Kidney (tissue), 13 donors: ENCODE measurements at regions not wholly inside any gene's neighbourhood (a gene's known extent, or its start where the extent isn't known, plus 50 kb on each side); places are given as distances from the start of the nearest gene placed in this dataset.

Experiments used
- DNase-seq, 5 donors: peaks; one replicate each; pipeline ENCODE4 v3.0.0-alpha.2; 2013 to 2020
- FAIRE-seq: peaks from 2 replicates; lab custom pipeline; 2012; peaks lifted over from hg19 to GRCh38; lab: Jason Lieb, UNC
- H3K27ac ChIP-seq, 2 donors: one replicate each; pipeline ENCODE4 v1.7.0; 2013; ENCODE audit warnings: low read depth in 2 of 2, low read length in 2 of 2, inconsistent platforms in 1 of 2
- H3K27me3 ChIP-seq: one replicate; pipeline ENCODE4 v1.7.1; 2013; ENCODE audit warnings: low read length, inconsistent platforms; ENCODE audit not compliant: control insufficient read depth, insufficient read depth
- H3K36me3 ChIP-seq, 3 donors: one replicate each; pipeline versions ENCODE4 v1.7.0 to v1.7.1; 2013; ENCODE audit warnings: low read length in 3 of 3, control low read depth in 1 of 3, inconsistent platforms in 1 of 3; ENCODE audit not compliant: insufficient read depth in 3 of 3, control insufficient read depth in 2 of 3
- H3K4me1 ChIP-seq, 3 donors: one replicate each; pipeline versions ENCODE4 v1.7.0 to v1.7.1; 2013; ENCODE audit warnings: low read length in 3 of 3, inconsistent platforms in 1 of 3, low read depth in 1 of 3; ENCODE audit not compliant: control insufficient read depth in 2 of 3, insufficient read depth in 2 of 3
- H3K4me3 ChIP-seq, 3 donors: one replicate each; pipeline versions ENCODE4 v1.7.0 to v1.8.1; 2013; ENCODE audit warnings: low read length in 3 of 3, control low read depth in 1 of 3, inconsistent platforms in 1 of 3
- H3K9ac ChIP-seq, 3 donors: one replicate each; pipeline versions ENCODE4 v1.7.0 to v1.7.1; 2013; ENCODE audit warnings: low read length in 3 of 3, control low read depth in 1 of 3, inconsistent platforms in 1 of 3
- H3K9me3 ChIP-seq, 3 donors: one replicate each; pipeline versions ENCODE4 v1.7.0 to v1.7.1; 2013; ENCODE audit warnings: low read length in 3 of 3, control low read depth in 1 of 3, inconsistent platforms in 1 of 3; ENCODE audit not compliant: control insufficient read depth in 2 of 3, insufficient read depth in 1 of 3
- intact Hi-C: fragments of 100-400 bp; cut with DNase I; formaldehyde crosslinking; loops from one replicate; pipeline ENCODE4 v1.11.1; 2022
- TF ChIP-seq, protein P1 (sequence below): IDR thresholded peaks from 3 replicates; pipeline ENCODE4 v1.5.1; 2012; ENCODE audit warnings: mild to moderate bottlenecking, moderate library complexity, borderline replicate concordance; ENCODE audit not compliant: insufficient read depth; ENCODE audit errors: extremely low read depth
- donor health status: control.
- donor health status: control.
- donor health status: control.
- donor health status: control.
- donor health status: control.
- donor health status: DM: yes; HTN: yes; CAD: no.
- donor health status: Normal renal cell carcinoma (clear cell type).

DNA sequence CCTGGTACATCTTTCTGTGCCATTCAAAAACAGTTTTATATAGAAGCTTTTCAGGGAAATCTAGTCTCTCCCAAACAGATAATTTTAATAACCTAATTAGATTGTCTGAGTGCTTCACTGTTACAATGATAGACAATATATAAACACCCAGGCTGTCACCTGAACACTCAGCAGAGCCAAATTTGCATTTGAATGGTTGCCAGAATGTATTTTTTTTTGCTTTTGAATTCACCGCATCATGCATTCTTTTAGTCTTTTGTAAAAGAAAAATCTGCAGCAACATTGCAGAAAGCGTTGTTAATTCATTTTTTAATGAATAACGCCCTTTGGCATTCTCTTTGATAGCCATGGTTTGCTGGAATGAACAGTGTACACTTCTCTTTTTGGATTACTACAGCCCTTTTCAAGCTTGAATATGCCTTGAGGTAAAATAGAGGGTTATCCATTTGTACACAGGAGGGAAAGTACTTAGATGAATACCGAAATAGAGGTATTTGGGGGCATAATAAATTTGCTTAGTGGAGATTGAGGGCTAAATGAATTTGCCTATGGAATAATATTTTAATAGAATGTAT lies 175.0 kb upstream of the EPHA5 start:
- TF ChIP-seq, protein P1, sequence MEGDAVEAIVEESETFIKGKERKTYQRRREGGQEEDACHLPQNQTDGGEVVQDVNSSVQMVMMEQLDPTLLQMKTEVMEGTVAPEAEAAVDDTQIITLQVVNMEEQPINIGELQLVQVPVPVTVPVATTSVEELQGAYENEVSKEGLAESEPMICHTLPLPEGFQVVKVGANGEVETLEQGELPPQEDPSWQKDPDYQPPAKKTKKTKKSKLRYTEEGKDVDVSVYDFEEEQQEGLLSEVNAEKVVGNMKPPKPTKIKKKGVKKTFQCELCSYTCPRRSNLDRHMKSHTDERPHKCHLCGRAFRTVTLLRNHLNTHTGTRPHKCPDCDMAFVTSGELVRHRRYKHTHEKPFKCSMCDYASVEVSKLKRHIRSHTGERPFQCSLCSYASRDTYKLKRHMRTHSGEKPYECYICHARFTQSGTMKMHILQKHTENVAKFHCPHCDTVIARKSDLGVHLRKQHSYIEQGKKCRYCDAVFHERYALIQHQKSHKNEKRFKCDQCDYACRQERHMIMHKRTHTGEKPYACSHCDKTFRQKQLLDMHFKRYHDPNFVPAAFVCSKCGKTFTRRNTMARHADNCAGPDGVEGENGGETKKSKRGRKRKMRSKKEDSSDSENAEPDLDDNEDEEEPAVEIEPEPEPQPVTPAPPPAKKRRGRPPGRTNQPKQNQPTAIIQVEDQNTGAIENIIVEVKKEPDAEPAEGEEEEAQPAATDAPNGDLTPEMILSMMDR, result no peak
- FAIRE-seq (no peak), DNase-seq (no peak)
- no peaks in the 10 kb centered on the region for H3K4me1 ChIP-seq
- H3K9ac ChIP-seq, result no peak overlapping the region
- no peak overlapping the region for H3K4me3 ChIP-seq
- no peaks in the 10 kb centered on the region for H3K9me3 ChIP-seq
- no peaks in the 10 kb centered on the region for H3K27me3 ChIP-seq
- H3K27ac ChIP-seq, result no peak overlapping the region
- no peaks in the 10 kb centered on the region for H3K36me3 ChIP-seq
- intact Hi-C loops, result no loop called here

- no peak overlapping the region for H3K27ac ChIP-seq
- H3K4me1 ChIP-seq, result no peaks in the 10 kb centered on the region
- no peaks in the 10 kb centered on the region for H3K9me3 ChIP-seq
- no peaks in the 10 kb centered on the region for H3K27me3 ChIP-seq
- no peak overlapping the region for H3K4me3 ChIP-seq
- no peaks in the 10 kb centered on the region for H3K36me3 ChIP-seq
- TF ChIP-seq, protein P1, result no peak
- no peak for FAIRE-seq
- intact Hi-C loops, result no loop called here
- H3K9ac ChIP-seq, result no peak overlapping the region
- DNase-seq, result no peak
These were observed 169.1 kb upstream of the EPHA5 start for GRCh38 chr4:65839164-65839931.

- H3K27me3 ChIP-seq, result no peaks in the 10 kb centered on the region
- H3K36me3 ChIP-seq, result no peaks in the 10 kb centered on the region
- no peak for FAIRE-seq
- no peaks in the 10 kb centered on the region for H3K4me1 ChIP-seq
- DNase-seq, result no peak
- H3K27ac ChIP-seq, result no peak overlapping the region
- TF ChIP-seq, protein P1, result no peak
- intact Hi-C loops, result no loop called here
- no peaks in the 10 kb centered on the region for H3K9me3 ChIP-seq
- H3K9ac ChIP-seq, result no peak overlapping the region
- H3K4me3 ChIP-seq, result no peak overlapping the region
These were observed 164.4 kb upstream of the EPHA5 start for GRCh38 chr4:65834707-65835106.
